IMR-90 (cell line): ENCODE measurements at regions not wholly inside any gene's neighbourhood (a gene's known extent, or its start where the extent isn't known, plus 50 kb on each side); places are given as distances from the start of the nearest gene placed in this dataset.
"Not testable (repeated sequence)": the region's sequence is repeated elsewhere in the genome, so short reads cannot be mapped to it uniquely, and the experiment has no call there.

ENCODE experiments used
- ATAC-seq: fragments of 200-7000 bp; cut with Tn5 transposase; 2 replicates; pipeline ENCODE4 v1.9.1; 2020; ENCODE audit warnings: low read depth, mild to moderate bottlenecking, moderate library complexity
- BruUV-seq: library from RNA; stranded (reverse); fragments of 400-500 nt; replicated peaks from 2 replicates; lab custom pipeline; 2021; lab: Mats Ljungman, UMichigan
- CTCF ChIA-PET: fragments of 300-600 bp; formaldehyde crosslinking; extraction: SDS; loops from one replicate; lab custom pipeline; 2021; ENCODE audit warnings: antibody characterized with exemption; lab: Yijun Ruan, JAX
- POLR2A ChIA-PET: fragments of 300-600 bp; sonication (Branson Sonifier 250); formaldehyde crosslinking; loops from one replicate; lab custom pipeline; 2022; ENCODE audit warnings: antibody characterized with exemption; ENCODE audit not compliant: unreplicated experiment; lab: Charles Lee
- DNase-seq: peaks from one replicate; pipeline ENCODE4 v3.0.0; 2013
- H2AFZ ChIP-seq: replicated peaks from 2 replicates; pipeline ENCODE3; 2013; ENCODE audit warnings: low read length, mild to moderate bottlenecking; ENCODE audit not compliant: poor library complexity
- H2AK5ac ChIP-seq: 2 replicates; pipeline ENCODE4 v1.6.1; 2013; ENCODE audit warnings: low read depth, low read length, inconsistent platforms
- H2AK9ac ChIP-seq: replicated peaks from 2 replicates; pipeline ENCODE3; 2013; ENCODE audit warnings: mild to moderate bottlenecking, low read depth, low read length, moderate library complexity; ENCODE audit not compliant: poor library complexity
- H2BK120ac ChIP-seq: 2 replicates; pipeline ENCODE4 v1.6.1; 2013; ENCODE audit warnings: low read depth, low read length, inconsistent platforms
- H2BK15ac ChIP-seq: 3 replicates; pipeline ENCODE4 v1.6.1; 2013; ENCODE audit warnings: low read depth, low read length, inconsistent platforms
- H2BK20ac ChIP-seq: 2 replicates; pipeline ENCODE4 v1.6.1; 2013; ENCODE audit warnings: low read depth, mild to moderate bottlenecking, inconsistent platforms, low read length, moderate library complexity
- H2BK5ac ChIP-seq: 2 replicates; pipeline ENCODE4 v1.6.1; 2013; ENCODE audit warnings: mild to moderate bottlenecking, low read depth, low read length, inconsistent platforms; ENCODE audit not compliant: poor library complexity, severe bottlenecking
- H3K14ac ChIP-seq: replicated peaks from 2 replicates; pipeline ENCODE4 v1.6.1; 2013; ENCODE audit warnings: low read depth, low read length, inconsistent platforms
- H3K18ac ChIP-seq: 2 replicates; pipeline ENCODE4 v1.6.1; 2013; ENCODE audit warnings: low read depth, low read length, control low read depth
- H3K23ac ChIP-seq: 2 replicates; pipeline ENCODE4 v1.6.1; 2013; ENCODE audit warnings: low read depth, low read length, inconsistent platforms
- H3K27ac ChIP-seq: 2 replicates; pipeline ENCODE4 v1.5.1; 2013; ENCODE audit warnings: mild to moderate bottlenecking, control low read depth, low read length; ENCODE audit not compliant: insufficient read depth
- H3K27me3 ChIP-seq: 2 replicates; pipeline ENCODE4 v1.6.1; 2013; ENCODE audit warnings: low read length; ENCODE audit not compliant: control insufficient read depth, insufficient read depth
- H3K36me3 ChIP-seq: 2 replicates; pipeline ENCODE4 v1.6.1; 2013; ENCODE audit warnings: low read length, mixed read lengths; ENCODE audit not compliant: control insufficient read depth, insufficient read depth
- H3K4ac ChIP-seq: 2 replicates; pipeline ENCODE4 v1.6.1; 2013; ENCODE audit warnings: low read depth, low read length, inconsistent platforms
- H3K4me1 ChIP-seq: 2 replicates; pipeline ENCODE4 v1.6.1; 2013; ENCODE audit warnings: low read length, mixed read lengths; ENCODE audit not compliant: control insufficient read depth, insufficient read depth
- H3K4me2 ChIP-seq: 2 replicates; pipeline ENCODE4 v1.6.1; 2013; ENCODE audit warnings: low read depth, mild to moderate bottlenecking, control low read depth, low read length, moderate library complexity
- H3K4me3 ChIP-seq: 2 replicates; pipeline ENCODE4 v1.5.1; 2013; ENCODE audit warnings: low read depth, mild to moderate bottlenecking, control low read depth, low read length, moderate library complexity; ENCODE audit not compliant: insufficient read depth
- H3K56ac ChIP-seq: 2 replicates; pipeline ENCODE4 v1.6.1; 2013; ENCODE audit warnings: low read length, inconsistent platforms; ENCODE audit not compliant: insufficient read depth; ENCODE audit errors: extremely low read depth
- H3K79me1 ChIP-seq, 2 experiments: 2 replicates each; pipeline ENCODE4 v1.6.1; 2013; ENCODE audit warnings: low read length in 2 of 2, inconsistent platforms in 1 of 2, low read depth in 1 of 2
- H3K9ac ChIP-seq: 2 replicates; pipeline ENCODE4 v1.6.1; 2013; ENCODE audit warnings: low read depth, low read length, control low read depth
- H3K9me1 ChIP-seq: 2 replicates; pipeline ENCODE4 v1.6.1; 2013; ENCODE audit warnings: low read length, inconsistent platforms; ENCODE audit not compliant: insufficient read depth
- H3K9me3 ChIP-seq: 2 replicates; pipeline ENCODE4 v1.6.1; 2013; ENCODE audit warnings: low read length; ENCODE audit not compliant: control insufficient read depth, insufficient read depth
- H4K20me1 ChIP-seq: 2 replicates; pipeline ENCODE4 v1.6.1; 2013; ENCODE audit warnings: low read length, inconsistent platforms; ENCODE audit not compliant: insufficient read depth
- H4K5ac ChIP-seq: 2 replicates; pipeline ENCODE4 v1.6.1; 2013; ENCODE audit warnings: mild to moderate bottlenecking, low read depth, low read length, control low read depth
- H4K8ac ChIP-seq, 2 experiments: 2 replicates each; pipeline ENCODE4 v1.6.1; 2013; ENCODE audit warnings: low read depth in 2 of 2, low read length in 2 of 2, control low read depth in 1 of 2, inconsistent platforms in 1 of 2
- H4K91ac ChIP-seq: 2 replicates; pipeline ENCODE4 v1.6.1; 2013; ENCODE audit warnings: low read depth, low read length, inconsistent platforms; ENCODE audit not compliant: insufficient read depth
- WGBS, 2 experiments: methylation state at CpG; one replicate each; pipeline versions ENCODE4 v1.1.5 to v1.1.7; 2013; ENCODE audit warnings: missing lambda C conversion rate in 2 of 2; ENCODE audit not compliant: insufficient read length in 1 of 2; ENCODE audit errors: extremely low coverage in 2 of 2; 5-methylcytosine and 5-hydroxymethylcytosine counted together
- dilution Hi-C: fragments of 300-500 bp; cut with HindIII; formaldehyde crosslinking; loops from one replicate; pipeline ENCODE4 v1.14.3; 2018; ENCODE audit warnings: low sequenced_read_pairs; ENCODE audit not compliant: unreplicated experiment
- in situ Hi-C: fragments of 300-500 bp; cut with MboI; formaldehyde crosslinking; loops from 3 replicates; pipeline ENCODE4 v1.14.3; 2019; ENCODE audit warnings: low sequenced_read_pairs, inconsistent platforms, mixed read lengths
- intact Hi-C: fragments of 100-400 bp; cut with micrococcal nuclease; formaldehyde crosslinking; loops from 2 replicates; pipeline ENCODE4 v1.10.0; 2022

DNA sequence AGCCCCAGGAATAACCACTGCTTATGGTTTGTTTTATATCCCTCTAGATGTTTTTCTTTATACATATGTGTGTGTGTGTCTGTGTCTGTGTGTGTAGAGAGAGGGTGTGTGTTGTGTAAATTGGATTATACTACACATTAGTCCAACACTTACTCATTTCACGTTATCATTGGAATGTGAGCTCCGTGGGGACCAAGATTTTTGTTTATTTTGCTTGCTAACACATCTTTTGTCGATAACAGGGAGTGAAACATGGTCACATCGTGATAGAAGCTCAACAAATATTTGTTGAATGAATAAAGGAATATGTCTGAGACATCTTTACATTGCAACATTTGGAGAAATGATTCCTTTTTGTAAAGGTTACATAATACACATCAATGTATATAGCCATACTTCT, 88.8 kb downstream of the CDRT15L2 start:
- POLR2A ChIA-PET, in situ Hi-C loops: not testable (repeated sequence)

DNA sequence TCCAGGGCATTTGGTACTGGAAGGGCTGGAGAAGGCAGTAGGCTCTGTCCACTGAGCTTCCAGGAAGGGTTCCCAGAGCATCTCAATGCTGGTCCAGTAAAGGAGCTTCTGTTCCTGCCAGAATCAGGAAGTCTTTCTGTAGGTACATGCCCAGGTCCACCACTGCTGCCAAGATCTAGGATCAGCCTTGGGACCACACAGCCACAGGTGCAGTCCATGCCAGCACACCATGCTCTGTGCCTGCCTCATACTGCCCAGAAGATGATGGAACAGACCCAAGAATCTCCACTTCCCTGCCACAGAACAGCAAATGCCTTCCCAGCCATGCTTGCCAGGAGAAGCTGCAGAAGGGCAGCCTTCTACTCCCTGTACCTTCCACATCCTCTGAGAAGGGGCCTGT, 89.3 kb downstream of the CDRT15L2 start:
- dilution Hi-C loops, H3K18ac ChIP-seq, DNase-seq, H3K56ac ChIP-seq, POLR2A ChIA-PET, H3K4me2 ChIP-seq, H3K23ac ChIP-seq, H3K9ac ChIP-seq, H4K8ac ChIP-seq, H3K4me1 ChIP-seq, H3K36me3 ChIP-seq, H4K91ac ChIP-seq, BruUV-seq, in situ Hi-C loops, H3K4ac ChIP-seq, H2BK20ac ChIP-seq, H2AK5ac ChIP-seq, H3K79me1 ChIP-seq, H2AFZ ChIP-seq, H3K9me3 ChIP-seq, H3K27ac ChIP-seq, H2BK5ac ChIP-seq, H2BK120ac ChIP-seq, H2BK15ac ChIP-seq, H3K14ac ChIP-seq, H3K9me1 ChIP-seq, CTCF ChIA-PET, H2AK9ac ChIP-seq, H4K5ac ChIP-seq, ATAC-seq, H3K4me3 ChIP-seq, H3K27me3 ChIP-seq, H4K20me1 ChIP-seq, intact Hi-C loops: not testable (repeated sequence)

More for the DNA sequence above, 88.8 kb downstream of the CDRT15L2 start:
- H3K36me3 ChIP-seq, H2BK5ac ChIP-seq, H3K4me3 ChIP-seq, H4K20me1 ChIP-seq, DNase-seq, H2AK9ac ChIP-seq, H2BK120ac ChIP-seq, H3K4me1 ChIP-seq, intact Hi-C loops, H2AK5ac ChIP-seq, H2AFZ ChIP-seq, H3K56ac ChIP-seq, H3K9me3 ChIP-seq, H3K9ac ChIP-seq, CTCF ChIA-PET, H2BK20ac ChIP-seq, H3K23ac ChIP-seq, H4K5ac ChIP-seq, H3K14ac ChIP-seq, dilution Hi-C loops, H3K27ac ChIP-seq, H4K8ac ChIP-seq, ATAC-seq, H3K4ac ChIP-seq, H4K91ac ChIP-seq, H3K9me1 ChIP-seq, H2BK15ac ChIP-seq, BruUV-seq, H3K18ac ChIP-seq, H3K27me3 ChIP-seq, H3K79me1 ChIP-seq, H3K4me2 ChIP-seq: not testable (repeated sequence)
- WGBS, 2 experiments = no CpG with 5 or more reads among the region's 4 CpGs
